HG02678 (cell line): ENCODE measurements at regions not wholly inside any gene's neighbourhood (a gene's known extent, or its start where the extent isn't known, plus 50 kb on each side); places are given as distances from the start of the nearest gene placed in this dataset.
"Not testable (repeated sequence)": the region's sequence is repeated elsewhere in the genome, so short reads cannot be mapped to it uniquely, and the experiment has no call there.

Experiments used
- ATAC-seq: cut with Tn5 transposase; IDR thresholded peaks from one replicate; pipeline ENCODE4 v1.9.1; 2021; ENCODE audit warnings: mild to moderate bottlenecking, moderate library complexity; ENCODE audit not compliant: unreplicated experiment

DNA sequence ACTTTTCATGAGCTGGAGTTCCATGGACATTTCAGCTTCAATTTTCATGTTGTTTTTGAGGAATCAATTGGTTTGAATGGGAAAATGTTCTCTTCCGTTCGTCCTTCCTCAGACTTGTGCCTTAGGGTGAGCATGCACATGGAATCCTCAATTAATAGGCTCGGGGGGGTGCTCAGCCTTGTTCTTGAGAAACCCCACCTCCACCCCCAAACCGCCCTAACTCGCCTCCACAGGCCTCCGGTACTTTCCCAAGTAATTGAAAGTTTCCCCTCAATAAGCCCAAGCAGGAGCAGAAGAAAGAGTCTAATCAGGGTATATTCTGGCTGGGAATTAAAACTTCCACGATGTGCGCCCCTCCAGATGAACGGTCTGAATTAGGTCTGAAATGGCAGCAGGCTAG lies 945.2 kb downstream of the GRID1 start:
- ATAC-seq = no peak

DNA sequence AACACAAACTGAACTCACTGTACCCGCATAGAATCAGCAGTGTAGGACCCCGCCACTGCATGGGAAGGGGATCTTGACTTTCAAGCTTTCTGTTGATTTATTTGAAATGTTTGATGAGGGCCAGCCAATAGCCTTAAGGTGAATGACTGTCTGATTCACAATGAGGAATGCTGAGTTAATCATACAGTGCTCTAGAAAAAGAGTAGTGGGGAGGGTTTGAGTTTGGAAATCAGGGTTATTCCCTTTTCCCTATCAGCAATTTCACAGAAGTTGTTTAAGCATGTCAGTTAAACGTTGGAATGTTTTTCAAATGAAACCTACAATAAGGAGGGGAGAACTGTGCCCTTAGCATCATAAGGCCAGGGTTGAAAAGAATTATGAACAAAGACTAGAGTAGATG lies 937.5 kb downstream of the GRID1 start:
- no peak for ATAC-seq

DNA sequence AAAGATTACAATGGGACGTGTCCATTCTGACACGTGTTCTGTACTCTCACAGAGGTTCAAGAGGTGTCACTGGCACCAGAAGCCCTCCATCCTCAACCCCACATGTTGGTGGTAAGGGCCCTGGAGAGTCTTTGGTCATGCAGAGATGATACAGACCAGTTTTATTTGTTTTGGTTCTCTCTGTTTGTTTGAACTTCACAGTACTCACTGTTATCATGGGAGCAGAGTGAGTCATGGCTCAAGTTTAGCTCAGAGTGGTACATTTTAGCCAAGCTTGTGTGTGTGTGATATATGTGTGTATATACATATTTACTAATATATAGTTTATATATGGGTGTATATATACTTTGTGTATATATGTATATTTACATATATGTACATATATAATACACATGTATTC lies 935.6 kb downstream of the GRID1 start:
- ATAC-seq = no peak

DNA sequence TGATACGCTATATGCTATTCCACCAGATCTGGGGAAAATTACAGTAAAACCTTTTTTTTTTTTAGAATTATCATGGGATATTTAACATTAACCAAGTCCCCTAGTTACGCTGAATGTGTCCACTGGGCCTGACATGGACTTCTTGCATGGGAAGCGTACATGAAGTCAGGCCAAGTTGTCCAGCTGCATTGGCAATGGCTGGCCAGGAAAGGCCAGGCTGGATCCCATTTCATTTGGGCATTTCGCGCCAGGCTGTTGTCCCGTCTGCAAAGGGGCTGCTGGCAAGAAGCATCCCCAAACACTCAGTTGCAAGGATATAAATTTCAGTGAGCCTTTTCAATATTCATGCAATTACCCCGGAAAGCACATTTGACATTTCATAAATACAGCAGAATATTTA lies 933.3 kb downstream of the GRID1 start:
- ATAC-seq = no peak

DNA sequence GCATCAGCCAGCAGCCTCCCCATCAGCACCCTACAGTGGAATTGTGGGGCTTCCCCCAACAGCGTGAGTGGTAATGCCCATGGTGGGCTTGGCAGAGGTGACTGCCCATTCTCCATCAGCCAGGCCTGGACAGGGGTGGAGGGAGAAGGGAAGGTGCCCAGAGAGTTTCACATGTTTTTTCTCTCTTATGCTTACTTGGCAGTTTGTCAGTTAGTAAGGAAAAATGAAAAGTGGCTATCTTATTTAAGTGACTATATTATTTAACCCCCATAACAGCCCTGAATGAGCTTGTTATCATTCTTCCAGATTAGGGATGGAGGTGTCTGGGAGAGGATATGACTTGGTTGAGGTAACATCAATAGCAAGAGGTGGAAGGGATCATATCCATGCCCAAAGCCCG lies 921.7 kb downstream of the GRID1 start:
- no peak for ATAC-seq

DNA sequence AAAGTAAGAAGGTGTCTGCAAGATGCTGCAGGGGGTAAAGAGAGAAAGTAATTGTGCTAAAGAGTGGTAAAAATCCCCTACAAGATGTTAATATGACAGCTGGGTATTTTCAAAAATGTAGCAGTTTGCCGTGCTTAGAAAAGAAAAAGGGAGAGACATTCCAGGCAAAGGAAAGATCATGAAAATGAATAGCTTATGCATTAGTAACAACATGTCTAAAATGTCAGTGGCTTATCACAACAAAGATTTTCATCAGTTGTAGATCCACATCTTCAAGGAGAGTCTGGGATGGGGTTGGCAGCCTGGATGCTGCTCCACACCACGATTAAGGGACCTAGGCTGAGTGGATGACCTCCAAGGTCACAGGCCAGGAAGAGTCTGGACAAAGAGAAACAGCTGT lies 920.9 kb downstream of the GRID1 start:
- ATAC-seq = no peak

DNA sequence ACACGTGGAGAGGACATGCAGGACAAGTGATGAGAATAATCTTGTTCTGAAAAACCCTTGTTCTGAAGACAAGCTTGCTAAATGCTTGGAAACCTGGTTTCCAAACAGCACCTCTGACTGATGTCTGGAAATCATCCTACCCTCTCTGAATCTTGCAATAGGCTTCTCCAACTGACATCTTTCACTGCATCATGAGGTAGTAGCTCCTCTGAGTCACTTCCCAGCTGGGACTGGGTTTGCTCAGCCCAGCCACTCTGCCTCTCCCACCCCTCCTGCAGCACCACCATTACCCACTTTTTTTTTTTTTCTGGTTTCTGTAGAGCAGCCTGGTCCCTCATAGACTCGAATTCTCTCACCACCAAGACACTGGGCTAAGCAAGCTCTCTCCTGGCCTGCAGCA lies 919.8 kb downstream of the GRID1 start:
- ATAC-seq = no peak

DNA sequence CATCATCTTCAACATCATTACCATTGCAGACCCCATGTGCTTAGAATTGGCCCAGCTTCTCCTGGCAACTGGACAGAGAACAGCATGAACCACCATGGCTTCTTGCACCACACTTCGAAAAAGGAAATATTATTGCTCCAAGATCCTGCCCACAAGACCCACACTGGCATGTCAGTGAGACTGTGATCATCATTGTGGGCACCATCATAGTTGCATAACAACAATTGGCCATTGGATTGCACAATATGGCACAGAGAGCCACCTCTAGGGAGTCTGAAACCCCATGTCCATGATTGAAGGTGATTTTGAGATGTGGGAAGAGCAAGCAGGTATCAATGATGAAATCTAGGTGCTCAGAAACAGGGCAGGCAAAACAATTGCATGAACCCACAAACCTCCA lies 918.9 kb downstream of the GRID1 start:
- ATAC-seq = no peak

DNA sequence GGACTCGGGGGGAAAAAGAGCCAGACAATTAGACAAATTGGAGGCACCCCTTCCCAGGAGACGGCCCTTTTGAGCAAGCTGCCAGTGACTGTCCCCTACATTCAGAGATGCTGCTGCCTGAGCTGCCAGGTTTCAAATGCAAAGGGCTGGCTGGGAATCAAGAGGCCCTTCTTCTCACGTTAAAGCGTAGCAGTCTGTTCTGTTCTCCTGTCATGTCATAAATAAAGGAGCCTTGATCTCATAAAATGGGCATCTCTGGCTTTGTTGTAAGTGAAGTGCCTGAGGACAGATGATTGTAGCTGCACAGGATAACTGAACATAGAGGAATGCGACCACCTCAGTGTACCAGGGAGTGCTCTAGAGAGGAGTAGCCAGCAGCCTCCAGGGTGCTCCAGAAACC lies 917.9 kb downstream of the GRID1 start:
- ATAC-seq = no peak

DNA sequence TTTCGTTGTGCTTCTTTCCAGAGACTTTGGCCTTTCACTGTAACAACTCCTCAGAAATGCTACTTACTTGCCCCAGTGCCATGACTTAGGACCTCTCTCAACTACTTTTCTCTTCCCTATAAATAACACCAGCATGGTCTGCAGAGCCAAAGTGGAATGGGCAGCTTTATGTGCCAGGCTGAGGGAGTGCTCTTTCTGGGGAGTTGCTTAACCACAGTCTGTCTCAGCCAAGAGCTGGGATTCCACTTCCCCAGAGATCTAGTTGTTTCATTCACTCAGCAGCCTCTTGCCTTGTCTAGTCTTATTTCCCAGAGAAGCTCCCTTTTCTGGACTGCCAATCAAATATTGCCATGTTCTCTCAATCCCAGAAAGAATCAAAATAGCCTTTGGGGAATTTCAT lies 912.2 kb downstream of the GRID1 start:
- ATAC-seq = no peak

DNA sequence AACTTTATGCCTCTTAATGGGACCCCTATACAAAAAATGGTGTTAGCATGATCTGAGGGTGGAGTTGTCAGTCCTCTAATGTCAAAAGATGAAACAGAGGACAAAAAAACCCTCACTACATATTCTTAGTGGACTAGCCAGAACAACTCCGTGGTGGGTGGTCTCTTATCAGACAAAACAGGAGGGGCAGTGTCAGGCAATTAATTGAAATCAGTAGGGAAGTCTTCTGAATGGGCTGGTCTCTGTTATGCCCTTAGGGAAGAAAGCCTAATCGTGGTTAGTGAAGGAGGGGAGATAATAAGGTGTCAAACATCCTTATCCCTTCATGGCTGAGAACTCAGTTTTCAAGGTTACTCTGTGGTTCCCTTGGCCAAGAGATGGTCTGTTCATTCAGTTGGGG lies 909.4 kb downstream of the GRID1 start:
- no peak for ATAC-seq

DNA sequence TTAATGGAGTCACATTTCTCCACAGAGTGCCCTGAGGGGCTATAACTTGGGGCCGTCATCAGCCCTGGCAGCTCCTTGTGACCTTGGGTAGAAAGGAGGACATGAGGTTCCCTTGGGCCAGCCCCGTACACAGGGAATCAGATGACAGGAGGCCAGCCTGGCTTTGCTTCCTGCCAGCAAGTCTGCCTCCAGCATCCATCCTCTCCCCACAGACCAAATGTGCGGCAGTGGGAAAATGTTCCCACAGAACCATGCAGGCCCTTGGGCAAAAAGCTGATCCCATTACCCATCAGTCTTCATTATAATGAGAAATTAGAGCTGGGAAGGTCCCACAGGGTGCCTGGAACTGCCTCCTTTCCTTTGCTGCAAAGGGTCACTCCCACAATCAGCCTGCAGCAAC lies 908.3 kb downstream of the GRID1 start:
- no peak for ATAC-seq

DNA sequence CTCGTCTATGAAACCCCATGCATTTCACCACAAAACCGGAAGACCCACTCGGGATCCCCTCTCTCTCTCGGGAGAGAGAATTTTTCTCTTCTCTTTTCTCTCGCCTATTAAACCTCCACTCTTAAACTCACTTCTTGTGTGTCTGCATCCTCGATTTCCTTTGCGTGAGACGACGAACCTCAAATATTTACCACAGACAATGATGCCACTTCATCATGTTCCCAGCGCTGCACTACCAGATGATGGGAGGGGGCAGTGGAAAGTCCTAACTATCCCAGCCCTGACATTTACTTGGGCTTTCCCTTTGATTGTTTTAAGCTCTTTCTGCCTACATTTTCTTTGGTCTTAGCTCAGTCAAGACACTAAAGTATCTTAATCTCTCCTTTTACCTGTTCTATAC lies 906.7 kb downstream of the GRID1 start:
- no peak for ATAC-seq

DNA sequence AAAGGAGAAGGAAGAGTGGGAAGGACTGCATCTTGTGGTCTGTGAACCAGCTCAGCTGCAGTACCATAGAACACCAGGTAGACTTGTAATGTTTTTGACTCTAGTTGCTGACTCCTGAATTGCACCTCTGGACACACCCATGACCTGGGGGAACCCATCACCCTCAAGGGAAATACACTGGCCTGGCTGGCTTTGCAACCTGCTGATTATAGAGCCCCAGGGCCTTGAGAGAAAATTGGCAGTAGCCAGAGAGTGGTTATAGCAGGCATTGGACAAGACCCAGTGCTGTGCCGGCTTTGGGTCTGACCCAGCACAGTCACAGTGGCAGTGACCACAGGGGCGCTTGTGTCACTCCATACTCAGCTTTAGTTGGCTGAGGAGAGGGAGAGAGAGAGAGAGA lies 902.3 kb downstream of the GRID1 start:
- ATAC-seq = no peak

DNA sequence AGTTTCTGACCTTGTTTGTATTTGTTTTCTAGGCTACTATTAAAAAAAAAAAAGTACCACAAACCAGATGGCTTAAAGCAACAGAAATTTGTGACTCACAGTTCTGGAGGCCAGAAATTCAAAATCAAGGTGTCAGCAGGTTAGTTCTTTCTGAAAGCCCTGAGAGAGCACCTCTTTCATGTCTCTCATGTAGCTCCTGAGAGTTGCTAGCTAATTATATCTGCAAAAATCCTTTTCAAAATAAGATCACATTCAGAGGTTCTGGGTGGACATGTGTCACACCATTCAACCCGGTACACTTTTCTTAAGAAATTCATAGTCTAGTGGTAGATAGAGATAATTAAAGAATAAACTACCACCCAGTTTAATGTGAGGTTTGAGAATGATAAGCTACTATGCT lies 888.6 kb downstream of the GRID1 start:
- ATAC-seq = no peak

DNA sequence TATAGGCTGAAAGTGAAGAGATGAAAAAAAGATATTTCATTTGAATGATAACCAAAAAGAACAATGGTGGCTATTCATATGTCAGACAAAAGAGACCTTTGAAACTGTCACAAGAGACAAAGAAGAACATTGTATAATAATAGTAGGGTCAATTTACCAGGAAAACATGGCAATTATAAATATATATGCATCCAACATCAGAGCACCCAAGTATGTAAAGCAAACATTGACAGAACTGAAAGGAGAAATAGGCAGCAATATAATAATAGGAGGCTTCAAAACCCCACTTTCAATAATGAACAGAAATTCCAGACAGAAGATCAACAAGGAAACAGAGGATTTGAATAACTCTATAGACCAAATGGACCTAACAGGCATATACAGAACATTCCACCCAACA lies 876.2 kb downstream of the GRID1 start:
- no peak for ATAC-seq

DNA sequence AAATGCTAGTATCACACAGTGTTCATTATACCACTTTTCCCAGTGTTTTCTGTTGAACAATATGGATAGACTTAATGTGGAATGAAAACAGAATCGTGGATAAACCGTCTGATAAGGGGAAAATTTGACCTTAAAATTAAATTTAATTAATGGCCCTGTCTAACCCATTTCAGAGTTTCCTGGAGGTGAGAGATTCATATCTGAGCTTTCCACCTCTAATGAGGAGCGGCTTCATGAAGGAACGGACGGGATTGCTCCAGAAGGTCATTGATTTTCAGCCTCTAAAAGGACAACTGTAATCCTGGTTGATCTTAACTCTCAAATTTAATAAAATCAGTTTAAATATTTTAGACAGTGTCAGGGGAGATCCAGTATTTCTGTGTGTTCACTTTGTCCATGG lies 874.9 kb downstream of the GRID1 start:
- no peak for ATAC-seq

DNA sequence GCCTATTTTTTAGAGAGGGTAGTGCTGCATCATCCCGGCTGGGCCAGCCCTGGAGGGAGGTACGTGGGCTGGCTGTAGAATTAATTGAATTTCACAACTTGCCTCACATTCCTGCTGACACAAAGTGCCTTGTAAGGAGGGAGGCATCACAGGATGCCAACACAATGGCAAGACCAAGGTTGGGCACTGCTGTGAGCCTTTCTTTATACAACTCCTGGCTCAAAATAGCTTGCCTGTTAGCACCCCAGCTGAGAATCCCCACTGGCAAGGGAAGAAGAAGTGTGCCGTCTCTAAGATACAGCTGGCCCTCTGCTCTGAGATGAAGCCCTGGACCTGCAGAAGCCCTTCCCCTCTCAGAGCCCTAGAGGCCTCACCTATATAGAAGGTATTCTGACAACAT lies 873.9 kb downstream of the GRID1 start:
- ATAC-seq = no peak

DNA sequence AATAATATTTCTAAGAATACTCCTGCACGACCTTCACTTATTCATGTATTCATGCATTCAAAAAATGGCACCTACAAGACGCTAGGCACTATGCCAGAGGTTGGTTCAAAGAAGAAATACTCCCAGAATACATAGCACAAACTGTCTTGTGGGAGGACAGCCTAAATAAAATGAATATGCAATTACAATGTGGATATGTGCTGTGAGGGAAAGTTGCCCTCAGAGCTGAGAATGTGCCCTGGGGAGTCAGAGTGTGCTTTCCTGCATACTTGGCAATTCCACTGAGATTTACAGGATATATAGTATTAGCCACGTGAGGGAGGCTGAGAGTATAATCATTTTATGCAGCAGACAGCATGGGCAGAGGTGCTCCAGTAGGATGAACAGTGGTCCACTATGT lies 872.9 kb downstream of the GRID1 start:
- ATAC-seq = no peak

DNA sequence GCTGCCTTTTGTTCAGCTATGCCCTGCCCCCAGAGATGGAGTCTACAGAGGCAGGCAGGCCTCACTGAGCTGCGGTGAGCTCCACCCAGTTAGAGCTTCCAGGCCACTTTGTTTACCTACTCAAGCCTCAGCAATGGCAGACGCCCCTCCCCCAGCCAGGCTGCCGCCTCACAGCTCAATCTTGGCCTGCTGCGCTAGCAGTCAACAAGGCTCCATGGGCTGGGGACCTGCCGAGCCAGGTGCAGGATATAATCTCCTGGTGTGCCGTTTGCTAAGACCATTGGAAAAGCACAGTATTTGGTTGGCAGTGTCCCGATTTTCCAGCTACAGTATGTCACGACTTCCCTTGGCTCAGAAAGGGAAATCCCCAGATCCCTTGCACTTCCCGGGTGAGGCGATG lies 862.0 kb downstream of the GRID1 start:
- not testable (repeated sequence) for ATAC-seq

DNA sequence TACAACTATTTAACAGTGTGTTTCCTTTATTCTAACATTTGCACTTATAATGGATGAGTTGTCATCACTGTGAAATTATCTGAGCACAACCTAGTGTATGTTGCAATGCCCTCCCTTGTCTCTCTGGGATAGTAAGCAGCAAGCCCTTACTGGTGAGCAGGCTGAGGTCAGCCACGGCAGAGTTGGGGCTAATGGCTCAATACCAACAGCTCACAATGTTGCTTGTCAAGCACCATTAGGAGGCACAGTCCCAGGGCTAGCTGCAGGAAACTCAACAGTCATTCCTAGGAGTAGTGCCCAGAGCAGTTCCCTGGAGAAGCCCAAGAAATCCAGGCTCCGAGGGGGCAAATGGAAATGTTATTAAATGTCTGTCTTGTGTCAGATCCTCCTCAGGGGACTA lies 858.4 kb downstream of the GRID1 start:
- no peak for ATAC-seq

DNA sequence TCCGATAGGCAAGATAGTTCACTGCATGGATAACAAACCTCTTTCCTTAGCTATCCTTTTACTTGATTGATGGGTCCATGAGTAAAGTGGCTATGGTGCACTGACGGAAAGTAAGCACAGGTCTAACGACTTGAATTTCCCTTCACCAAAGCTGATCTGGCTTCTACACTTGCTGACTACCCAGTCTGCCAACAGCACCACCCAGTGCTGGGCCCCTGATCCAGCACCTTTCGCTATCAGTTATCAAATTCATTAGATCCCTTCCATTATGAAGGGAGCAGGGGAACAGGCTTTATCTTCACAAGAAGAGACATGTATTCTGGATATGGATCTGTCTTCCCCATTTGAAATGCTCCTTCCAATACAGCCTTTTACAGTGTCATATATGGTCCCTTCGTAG lies 855.9 kb downstream of the GRID1 start:
- no peak for ATAC-seq

DNA sequence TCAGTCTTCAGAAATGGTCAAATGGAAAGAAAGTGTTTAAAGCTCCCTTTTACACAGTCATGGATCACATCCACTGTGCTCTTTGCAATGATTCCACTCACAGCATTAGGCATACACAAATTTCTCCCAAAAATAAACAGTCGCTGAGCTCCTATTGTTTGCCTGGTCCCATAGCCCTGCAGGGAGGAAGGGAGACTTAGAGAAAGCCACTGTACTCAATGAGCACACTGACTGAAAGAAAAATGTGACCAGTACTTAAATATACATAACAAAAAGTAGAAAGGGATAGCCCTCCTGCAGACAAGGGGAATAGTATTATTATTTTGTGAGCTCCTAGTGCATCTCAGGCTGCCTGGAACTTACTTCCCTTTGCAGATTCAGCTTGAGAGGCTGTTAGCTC lies 853.2 kb downstream of the GRID1 start:
- no peak for ATAC-seq

DNA sequence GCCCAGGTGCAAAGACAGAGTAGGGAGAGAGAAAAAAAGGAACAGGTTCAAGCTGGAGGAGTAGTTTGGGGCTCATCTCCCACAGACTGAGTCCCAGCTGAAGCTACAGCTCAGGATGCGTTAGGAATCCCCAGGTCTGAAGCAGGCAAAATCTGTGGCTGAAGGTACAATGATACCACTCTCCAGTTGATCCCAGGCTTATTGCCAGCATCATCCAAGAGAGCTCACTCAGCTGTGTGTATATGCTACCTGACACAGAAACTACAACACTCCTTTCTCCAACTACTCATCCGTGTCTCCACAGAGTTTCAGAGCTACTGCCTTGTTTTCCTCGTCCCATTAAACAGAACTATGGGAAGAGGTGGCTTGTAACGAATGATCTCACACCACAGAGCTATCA lies 851.3 kb downstream of the GRID1 start:
- no peak for ATAC-seq
